AML-193 (cell line): ENCODE measurements at regions not wholly inside any gene's neighbourhood (a gene's known extent, or its start where the extent isn't known, plus 50 kb on each side); places are given as distances from the start of the nearest gene placed in this dataset.

Experiments
- DNase-seq, 2 experiments: peaks; one replicate each; lab custom pipeline; 2025; lab: John Stamatoyannopoulos, UW

DNA sequence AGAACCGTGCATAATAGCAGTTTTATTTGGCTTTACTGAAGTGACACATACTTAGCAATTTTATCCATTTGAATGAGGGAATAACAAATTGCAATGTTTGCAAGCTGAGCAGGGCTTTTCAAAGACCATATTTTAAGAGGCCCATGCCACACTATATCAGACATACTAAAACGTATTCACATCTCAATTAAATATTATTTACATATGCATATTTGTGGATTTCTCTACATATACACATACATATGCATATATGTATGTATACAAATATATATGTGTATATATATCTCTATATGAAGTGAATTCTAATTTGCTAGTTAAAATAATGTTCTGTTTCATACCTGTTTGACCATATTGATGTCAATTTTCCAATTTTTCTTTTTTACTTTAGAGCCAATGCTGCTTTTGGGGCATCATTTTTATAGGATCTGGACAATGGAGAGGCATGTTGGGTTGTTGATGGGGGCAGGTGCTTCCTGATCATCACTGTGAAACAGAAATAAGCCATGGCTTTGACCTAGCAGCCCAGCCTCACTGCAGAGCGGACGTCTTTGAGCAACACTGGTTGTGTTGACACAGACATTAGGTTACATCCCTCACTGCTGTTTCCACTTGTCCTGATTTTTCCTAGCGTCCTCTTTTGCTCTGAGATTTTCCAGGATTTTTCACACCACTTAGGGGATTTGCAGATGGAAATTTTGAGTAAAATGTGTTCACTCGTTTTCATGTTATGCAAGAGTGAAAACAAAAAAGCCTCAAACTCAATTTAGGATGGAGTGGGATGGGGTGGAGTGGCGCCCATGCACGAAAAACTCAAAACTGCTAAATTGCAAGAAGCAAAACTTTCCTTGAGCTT lies 56.9 kb downstream of the RDH14 start:
- no peak for DNase-seq

DNA sequence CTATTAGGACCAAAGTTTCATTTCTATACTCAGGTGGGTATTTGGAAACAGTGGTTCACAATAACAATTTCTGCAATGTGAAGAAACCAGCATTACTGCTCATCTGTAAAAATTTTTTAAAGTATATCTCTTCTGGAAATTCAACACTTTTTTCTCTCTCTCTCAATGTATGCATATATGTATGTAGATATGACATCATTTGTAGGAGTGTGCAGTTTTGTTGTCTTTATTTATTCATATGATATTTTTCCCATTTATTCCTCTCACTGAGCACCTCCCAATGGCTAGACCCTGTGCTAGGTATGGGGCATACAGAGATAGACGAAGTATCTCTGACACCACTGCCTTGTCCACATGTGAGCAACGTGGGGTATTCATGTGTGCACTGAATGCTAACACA lies 58.3 kb downstream of the RDH14 start:
- DNase-seq: no peak

DNA sequence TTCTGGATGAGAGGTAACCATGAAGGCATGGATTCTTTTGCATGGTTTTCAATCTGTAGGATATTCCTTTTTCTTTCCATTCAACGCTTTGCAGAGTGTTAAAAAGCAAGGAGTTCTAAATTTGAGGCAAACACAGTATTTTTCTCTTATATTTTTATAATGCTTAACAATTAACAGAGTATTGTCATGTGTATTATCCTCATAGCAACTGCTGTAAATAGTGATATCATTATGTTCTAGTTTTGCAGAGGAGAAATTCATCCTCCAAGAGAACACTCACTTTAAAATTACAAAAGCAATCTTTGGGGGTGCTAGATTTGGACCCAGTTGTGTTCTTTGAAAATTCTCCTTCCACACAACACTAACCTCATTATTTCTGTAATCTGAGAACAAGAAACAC lies 58.7 kb downstream of the RDH14 start:
- DNase-seq: no peak

DNA sequence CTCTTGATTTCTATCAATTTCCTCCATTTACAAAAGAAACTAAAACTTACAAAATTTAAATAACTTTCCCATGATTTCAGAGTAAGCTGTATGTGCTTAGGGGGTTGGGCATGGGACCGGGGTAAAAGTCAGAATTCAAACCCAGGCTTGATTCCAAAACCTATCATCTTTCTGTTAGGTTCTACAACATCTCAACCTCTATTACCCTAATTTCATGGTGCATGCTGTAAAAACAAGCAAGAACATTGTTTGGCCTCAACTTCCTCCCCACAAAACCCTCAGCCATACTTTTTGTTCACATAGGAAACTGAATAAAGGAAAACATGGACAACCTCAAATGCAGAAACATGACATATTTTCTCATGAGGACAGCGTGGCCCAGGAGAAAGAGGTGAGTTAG lies 59.3 kb downstream of the RDH14 start:
- DNase-seq: no peak

DNA sequence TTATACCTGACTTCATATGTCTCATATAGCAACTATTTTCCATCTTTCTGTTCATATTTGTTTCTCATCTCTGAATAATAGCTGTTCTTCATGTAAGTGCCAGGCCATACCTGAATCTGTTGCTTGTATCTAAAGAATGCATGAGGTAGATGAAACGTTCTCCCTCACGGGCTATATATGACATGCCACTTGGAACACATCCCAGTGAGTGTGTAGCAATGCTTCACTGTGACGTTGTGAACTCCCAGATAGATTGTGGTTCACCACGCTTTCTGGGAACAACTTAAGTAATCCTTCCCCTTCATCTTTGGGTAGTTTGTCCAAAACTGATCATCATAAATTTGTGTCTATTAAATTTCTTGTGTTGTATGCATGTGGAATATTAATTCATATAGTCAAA lies 60.1 kb downstream of the RDH14 start:
- peak; percentile 31 to 39 for DNase-seq

DNA sequence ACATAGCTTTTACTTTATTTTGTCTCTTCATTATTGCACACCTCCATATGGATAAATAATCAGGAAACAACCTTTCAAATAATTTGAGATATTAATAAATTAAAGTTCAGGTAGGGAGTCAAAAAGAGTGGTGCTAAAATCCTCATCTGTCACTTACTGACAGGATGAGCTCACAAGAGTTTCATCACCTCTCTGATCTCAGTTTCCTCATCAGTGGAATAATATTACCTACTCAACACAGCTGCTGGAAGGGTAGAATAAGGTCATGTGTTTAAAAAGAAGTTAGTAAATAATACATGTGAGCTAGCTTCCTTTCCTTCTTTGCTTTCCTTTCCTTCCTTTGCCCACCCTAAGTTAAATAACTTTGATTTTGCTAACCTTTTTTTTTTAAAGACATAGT lies 61.9 kb downstream of the RDH14 start:
- DNase-seq: no peak

DNA sequence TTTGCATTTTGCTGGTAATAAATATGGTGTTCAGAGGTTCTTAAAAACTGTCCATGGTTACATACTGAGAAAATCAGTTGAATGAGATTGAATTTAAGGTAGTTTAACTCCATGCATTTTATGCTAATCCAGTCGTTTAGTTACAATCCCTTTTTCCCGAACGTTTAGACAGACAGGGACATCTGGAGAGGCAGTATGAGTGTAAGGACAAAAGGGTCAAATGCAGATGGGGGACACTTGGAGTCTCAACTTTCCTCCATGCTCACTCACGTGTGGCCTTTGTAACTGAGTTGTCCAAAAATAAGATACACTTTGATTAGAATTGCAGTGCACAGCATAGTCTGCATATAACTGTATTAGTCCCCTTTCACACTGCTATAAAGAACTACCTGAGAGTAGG lies 63.9 kb downstream of the RDH14 start:
- no peak for DNase-seq

DNA sequence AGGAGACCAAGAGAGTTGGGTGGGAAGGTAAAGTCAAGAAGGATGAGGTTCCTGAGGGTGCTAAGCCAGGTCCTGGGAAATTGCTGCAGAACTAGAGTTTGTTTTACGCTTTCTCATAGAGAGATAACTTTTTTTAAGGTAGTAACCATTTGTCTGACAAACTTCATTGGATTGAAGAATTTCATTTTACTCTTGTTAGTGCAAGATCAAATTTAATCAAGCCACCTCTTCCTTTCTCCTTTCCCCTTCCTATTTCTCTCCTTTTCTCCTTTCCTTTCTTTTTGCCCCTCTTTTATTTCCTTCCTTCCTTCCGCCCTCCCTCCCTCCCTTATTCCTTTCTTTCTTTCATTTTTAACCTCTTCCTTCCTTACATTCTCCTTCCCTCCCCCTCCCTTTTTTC lies 65.4 kb downstream of the RDH14 start:
- no peak for DNase-seq

DNA sequence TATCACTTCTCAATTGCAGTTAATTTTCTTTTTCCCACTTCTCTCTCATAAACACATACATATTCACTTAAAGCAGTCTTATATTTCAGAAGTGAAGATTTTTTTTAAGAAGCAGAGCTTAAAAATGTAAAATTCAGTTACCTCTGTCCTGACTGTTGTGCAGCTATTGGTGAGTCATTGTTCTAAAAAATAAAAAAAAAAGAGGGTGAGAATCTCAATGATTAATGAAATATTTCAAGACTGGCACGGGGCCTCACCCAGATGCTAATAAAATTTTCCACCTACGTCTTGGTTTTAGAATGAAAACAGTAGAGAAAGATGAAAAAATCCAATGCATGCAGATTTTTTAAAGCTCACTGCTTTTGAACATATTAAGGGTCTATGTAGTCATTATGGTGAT lies 67.7 kb downstream of the RDH14 start:
- DNase-seq: no peak

DNA sequence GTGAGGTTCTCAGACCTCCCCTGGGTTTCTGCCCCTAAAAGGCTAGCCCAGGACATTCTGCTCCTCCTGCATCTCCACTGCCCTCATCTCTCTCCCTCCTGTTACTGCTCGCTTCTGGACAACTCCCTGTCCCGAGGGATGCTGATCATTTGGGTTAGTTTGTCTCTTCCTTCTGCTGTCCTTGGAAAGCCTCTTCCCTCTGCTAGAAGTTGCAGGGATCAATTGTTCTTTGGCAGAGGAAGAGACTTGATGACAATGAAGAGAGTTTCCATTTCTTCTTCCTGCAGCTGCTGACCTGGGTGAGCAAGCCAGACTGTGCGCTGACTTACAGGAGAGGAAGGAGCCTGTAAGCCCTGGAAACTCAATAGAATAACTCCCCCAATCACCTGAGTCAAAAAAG lies 68.9 kb downstream of the RDH14 start:
- no peak for DNase-seq

DNA sequence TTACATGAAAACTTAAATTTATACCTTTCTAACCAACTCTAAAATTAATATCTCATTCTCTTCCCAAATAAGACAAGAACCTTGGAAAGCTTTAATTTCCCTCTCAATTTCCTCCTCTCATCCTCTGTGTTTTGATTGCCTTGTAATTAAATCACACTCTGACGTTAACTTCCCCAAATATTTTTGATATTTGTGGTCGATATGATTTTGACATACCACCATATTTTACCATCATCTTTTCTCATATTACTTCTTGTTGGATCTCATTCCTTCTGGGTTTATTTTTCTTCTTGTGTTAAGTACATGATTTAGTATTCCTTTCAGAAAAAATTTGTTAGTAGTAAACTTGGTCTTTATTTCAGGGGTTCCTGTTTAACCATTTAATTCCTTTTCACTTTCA lies 69.6 kb downstream of the RDH14 start:
- DNase-seq: no peak

DNA sequence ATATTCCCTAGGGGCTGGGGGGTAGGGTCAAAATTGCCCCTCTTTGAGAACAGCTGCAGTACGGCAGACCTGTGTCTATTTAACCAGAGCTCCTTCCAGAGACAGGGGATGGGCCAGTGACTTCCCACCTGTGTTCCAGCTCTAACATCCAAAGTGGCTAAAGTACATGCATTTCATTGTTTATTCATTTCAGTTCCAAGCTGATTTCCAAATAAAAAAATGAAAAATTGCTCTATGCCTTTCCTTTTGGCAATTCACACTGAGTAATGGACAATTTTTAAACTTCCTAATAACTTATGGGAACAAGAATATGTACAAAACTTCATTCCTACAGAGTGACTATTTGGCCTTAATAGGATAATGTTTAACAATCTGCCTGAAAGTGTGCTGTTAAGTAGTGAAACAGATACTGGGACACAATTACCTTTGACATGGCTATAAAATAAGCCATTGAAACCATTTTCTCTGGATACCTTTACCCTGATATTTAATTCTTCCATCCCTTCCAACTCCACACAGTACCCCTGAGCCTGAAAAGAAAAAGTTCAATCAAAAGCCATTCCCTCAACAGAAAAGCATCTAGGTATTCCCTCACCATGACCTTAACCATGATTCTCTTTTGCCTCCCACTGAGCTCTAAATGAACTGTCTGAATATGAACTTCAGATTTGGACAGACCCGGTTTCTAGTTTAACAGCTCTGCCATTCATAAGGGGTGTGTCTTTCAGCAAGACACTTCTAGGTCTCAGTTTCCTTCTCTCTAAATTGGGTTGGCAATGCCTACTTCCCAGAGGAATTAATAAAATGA lies 73.1 kb downstream of the RDH14 start:
- no peak for DNase-seq

DNA sequence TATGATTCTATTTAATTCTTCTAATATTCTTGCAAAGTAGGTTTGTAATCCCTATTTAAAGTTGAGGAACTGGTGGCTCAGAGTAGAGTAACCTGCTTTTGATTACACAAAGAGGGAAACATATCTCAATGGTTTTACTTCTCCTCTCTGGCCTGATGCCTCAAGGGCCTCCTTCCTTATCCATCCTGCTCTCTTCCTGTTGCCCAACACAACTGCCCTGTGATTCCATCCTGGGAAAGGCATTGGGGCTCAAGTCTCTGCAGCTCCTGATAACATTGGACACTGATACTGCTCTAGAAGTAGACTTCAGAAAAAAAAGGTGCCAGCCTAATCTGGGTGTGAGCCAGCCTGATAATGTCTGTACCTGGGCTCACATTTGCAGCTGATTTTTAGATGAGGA lies 75.8 kb downstream of the RDH14 start:
- DNase-seq: no peak

DNA sequence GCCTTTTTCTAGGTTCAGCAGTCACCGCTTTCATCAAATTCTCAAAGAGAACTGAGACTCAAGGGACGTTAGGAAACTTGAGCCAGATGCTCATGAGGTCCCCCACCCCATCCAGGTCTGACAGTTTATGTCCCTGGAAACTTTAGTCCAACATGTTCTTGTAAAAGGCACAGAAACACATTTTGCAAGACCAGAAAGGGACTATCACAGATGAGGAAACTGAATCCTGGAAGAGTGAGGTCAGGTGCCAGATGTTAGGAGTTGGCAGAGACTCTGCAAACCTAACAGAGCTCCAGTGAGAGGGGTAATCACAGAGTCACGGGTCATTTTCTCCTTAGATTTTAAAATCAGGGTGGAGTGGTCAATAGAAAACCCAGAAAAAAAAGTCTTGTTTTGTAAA lies 76.6 kb downstream of the RDH14 start:
- no peak for DNase-seq

DNA sequence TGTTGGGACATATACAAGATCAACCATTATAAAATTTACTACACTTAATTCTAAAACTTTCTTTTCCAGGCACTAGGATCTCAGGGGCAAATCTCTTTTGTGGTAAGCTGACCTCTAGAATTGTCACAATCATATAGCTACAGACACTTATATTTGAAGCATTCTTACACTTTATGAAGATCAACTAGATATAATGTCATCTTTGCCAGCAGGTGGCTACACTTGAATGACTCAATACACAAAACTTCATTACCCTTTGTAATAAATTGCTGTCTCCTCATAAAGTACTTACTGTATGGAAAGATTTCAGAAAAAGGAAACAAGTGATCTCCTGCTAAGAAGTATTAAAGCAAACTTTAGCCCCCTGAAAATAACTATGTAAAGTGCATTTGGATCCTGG lies 77.8 kb downstream of the RDH14 start:
- no peak for DNase-seq

DNA sequence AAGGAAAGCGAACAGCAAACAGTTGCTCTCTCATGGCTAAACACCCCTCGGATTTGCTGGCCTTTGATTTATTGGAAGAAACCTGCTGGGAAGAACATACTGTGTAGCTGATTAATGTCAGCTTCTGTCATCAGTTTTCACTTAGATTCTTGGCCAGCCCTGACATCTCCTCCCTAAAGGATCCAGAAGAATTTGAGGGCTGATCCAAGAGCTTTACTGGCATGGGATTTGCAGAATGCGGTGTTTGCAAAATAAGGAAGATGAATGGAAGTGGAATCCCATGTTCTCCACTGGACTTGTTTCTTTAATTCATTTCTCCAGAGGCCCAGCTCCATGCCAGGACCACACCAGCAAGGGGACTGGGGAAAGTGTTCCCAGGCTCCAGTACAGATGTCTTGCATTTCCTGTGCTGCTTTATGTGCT lies 80.5 kb downstream of the RDH14 start:
- DNase-seq: no peak

DNA sequence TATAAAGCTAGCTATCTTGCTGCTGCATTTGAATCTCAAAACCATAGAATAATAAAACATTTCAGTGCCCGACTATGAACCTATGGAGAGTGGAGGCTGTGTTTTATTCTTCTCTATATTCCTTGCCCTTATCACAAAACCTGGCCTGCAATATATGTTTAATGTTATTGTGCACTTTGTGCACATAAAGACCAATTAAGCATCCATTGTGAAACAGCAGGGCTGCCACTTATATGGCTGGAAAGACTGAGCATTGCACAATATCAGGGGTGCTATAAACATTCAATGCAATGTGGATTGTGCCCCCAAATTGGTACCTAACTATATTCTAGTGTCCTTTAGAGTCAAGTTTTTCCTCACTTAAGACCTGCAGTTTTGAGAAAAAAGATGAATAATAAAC lies 83.2 kb downstream of the RDH14 start:
- no peak for DNase-seq

DNA sequence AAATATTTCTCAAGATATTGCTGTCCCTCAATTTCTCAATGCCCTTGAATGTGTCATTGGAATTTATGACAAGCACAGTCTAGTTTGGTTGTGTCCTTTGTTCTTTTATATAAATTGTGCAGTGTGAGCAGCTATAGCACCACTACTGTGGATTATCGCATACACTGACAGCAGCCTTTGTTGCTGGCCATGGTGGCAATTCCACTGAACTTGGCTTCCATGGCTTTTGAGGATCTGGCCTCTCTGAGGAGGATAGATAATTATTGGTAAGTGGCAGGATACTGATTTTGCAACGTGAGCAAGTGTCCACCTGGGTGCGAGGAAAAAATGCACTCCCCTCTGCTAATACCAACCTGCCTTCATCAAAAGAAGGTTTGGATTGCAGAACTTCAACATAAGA lies 84.0 kb downstream of the RDH14 start:
- no peak for DNase-seq

DNA sequence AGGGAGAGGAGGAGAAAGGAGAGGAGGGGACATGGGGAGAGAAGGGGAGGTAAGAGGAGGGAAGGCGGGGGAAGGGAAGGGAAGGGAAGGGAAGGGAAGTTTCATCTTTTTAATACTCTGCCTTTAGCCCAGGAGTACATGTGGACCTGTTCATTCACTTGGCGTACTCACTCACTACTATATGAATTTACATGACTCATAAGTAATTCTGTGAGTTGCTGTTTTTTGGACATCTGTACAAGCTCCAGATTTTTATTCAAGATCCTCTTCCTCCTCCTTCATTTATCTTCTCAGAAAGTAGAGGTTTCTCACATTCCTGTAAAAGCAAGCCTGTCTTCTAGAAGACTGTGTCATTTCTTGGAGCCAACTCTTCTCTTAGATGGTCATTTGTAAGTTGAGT lies 84.6 kb downstream of the RDH14 start:
- no peak for DNase-seq

DNA sequence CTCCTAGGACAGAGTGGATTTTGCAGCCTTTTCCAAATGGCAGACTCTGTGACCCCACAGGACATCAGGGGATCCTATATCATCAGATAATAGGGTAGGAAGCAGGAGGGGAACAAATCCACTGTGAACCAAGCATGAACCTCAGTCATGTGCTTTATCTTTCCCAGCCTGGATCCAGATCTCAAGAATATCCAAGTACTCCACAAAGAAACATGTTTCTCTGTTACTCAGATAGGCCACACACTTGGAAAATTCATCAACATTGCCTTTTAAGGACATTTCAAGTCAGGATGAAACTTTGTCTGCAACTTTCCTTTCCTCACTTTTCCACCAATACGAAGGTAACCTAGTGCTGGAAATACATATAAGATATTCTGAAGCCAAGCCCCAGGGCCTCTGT lies 85.8 kb downstream of the RDH14 start:
- DNase-seq: no peak

DNA sequence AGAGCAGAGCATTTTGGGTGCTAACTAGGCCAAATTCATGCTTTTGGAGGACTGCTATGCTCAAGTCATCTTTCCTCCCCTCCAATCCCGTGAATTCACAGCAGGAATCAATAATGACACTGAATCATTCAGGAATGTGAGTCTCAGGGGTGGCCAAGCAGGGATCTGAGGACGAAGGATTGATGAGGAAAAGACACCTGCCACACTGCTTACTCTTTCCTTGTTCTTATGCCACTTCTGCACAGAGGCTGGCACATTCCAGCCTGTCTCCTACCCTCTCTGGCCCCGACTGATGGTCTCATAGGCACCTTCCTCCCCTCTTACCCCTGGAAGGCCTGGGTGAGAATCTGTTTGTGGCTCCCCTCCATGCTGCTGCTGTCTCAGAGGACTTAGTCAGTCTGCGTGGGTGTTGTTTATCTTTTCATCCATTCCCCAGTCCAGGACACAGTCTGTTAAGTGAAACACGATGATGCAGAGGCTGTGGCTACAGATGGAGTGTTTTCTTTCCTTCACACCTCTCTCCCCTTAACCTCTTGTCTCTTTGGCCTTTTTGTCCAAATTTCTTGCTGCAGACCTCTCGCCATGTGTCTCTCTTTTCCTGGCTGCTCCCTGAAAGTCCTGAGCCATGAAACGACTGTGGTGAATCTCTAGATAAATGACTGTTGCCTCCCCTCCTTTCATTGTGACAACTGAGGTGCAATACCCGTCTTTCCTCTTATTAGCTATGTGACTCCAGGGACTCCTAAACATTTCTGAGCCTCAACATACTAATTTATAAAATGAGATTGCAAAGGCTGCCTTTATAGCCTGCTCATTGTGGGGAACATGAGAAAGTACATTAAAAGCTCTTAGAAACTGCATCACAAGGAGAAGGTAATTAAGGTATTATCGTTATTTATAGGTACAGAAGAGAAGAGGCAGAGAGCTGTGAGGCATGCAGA lies 86.9 kb downstream of the RDH14 start:
- DNase-seq: no peak

DNA sequence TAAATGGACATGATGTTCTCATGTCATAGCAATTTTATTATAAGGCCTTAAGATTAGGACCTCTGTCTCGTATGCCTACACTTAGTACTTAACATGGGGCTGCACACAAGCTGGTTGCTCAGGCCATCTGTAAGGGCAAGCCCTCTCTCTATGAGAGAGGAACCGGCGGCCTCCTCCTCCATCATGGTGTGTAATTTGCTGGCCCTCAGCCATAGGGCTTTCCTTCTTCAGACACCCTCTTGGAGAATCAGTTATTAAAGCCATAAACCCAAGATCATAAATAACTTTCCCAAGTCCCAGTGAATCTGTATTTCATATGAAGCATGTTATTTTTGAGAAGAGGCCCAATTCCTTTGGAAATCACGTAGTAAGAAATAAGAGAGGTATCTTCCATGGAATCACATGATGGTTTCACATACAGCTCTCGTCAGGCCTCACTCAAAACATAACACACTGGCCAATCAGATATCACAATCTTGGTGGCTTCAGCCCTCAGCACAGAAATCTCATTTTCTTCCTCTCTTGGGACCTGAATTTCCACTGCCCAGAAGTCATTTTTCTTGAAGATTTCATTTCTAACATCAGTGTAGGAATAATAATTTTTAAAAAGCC lies 92.6 kb downstream of the RDH14 start:
- DNase-seq: no peak
